Ishikawa (cell line): ENCODE measurements at regions not wholly inside any gene's neighbourhood (a gene's known extent, or its start where the extent isn't known, plus 50 kb on each side); places are given as distances from the start of the nearest gene placed in this dataset.

Source experiments
- CEBPB ChIP-seq: IDR thresholded peaks from 2 replicates; pipeline ENCODE4 v1.6.1; 2012
- CREB1 ChIP-seq: IDR thresholded peaks from 2 replicates; pipeline ENCODE4 v1.6.1; 2012; ENCODE audit warnings: low read depth
- EGR1 ChIP-seq: IDR thresholded peaks from 2 replicates; pipeline ENCODE4 v1.6.1; 2012
- EP300 ChIP-seq: IDR thresholded peaks from 2 replicates; pipeline ENCODE4 v1.6.1; 2012; ENCODE audit warnings: borderline replicate concordance
- FOXM1 ChIP-seq: IDR thresholded peaks from 2 replicates; pipeline ENCODE4 v1.6.1; 2012; ENCODE audit warnings: low read depth, borderline replicate concordance
- MAX ChIP-seq: IDR thresholded peaks from 2 replicates; pipeline ENCODE4 v1.6.1; 2012
- NFIC ChIP-seq: IDR thresholded peaks from 2 replicates; pipeline ENCODE4 v1.6.1; 2012
- RAD21 ChIP-seq: IDR thresholded peaks from 2 replicates; pipeline ENCODE4 v1.6.1; 2012; ENCODE audit warnings: low read depth
- REST ChIP-seq: IDR thresholded peaks from 2 replicates; pipeline ENCODE4 v1.6.1; 2012; ENCODE audit warnings: low read depth, mild to moderate bottlenecking
- TAF1 ChIP-seq: IDR thresholded peaks from 2 replicates; pipeline ENCODE4 v1.6.1; 2012; ENCODE audit warnings: low read depth, mild to moderate bottlenecking
- TCF12 ChIP-seq: IDR thresholded peaks from 2 replicates; pipeline ENCODE4 v1.6.1; 2012; ENCODE audit warnings: low read depth
- TEAD4 ChIP-seq: IDR thresholded peaks from 2 replicates; pipeline ENCODE4 v1.6.1; 2012
- USF1 ChIP-seq: IDR thresholded peaks from 2 replicates; pipeline ENCODE4 v1.6.1; 2012
- YY1 ChIP-seq: IDR thresholded peaks from 2 replicates; pipeline ENCODE4 v1.6.1; 2012; ENCODE audit warnings: low read depth
- ZBTB7A ChIP-seq: IDR thresholded peaks from 2 replicates; pipeline ENCODE4 v1.6.1; 2012; ENCODE audit warnings: low read depth

DNA sequence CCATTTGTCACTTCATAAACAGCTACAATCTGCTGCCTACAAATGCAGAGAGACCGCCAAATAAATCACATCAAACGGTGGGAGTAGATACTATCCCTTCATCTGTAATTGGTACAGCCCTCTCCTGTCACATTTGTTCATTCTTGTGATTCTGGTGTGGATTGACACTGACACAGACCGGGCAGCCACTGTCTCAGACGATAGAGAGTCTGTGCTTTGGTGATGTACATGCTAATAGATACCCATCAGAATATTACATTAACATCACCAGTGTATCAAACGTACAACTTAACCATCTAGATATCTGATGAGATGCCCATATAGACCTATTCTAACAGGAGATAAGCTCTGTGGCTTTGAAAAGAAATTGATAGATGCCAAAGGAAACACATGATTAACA lies 419.7 kb upstream of the ZEB2 start:
- TF ChIP-seq USF1 = no peak

DNA sequence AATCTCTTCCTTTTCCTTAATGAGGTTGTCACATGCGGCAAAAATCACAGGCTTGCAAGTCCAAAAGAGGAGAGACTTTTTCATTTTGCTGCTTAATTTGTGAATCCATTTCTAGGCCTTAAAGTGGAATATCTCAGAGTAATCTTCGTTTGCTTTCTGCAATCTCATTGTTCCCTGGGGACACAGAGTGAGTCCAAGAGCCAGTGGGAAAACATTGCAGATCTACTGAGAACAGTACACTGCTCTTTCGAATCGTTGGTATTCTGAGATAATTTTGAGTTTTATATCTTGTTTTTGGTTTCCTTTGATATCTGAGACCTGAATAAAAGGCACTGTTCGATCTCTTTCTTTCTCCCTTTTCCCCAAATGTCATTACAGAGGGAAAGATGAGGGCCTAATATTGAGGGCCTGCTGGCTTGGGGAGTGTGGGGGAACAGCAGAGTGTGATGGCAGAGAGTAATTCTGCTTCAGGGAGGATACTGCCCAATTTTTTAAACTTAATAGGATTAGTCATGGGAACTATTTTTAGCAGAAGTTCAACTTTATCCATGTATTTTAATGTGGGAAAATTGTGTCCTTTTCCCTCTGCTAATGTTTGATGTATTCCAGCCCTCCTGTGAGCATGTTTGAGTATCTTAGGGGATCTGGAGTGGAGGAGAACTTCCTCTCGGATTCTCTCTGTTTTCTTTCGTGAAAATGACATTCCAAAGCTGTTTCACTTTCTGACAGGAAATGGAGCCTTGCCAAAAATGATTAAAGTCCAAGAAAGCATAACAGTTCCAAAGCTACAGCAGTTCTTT lies 418.2 kb upstream of the ZEB2 start:
- TF ChIP-seq CREB1 (no peak), USF1 (no peak), YY1 (no peak), TEAD4 (no peak), TCF12 (no peak), TAF1 (no peak), RAD21 (no peak), FOXM1 (no peak), EGR1 (no peak)

GRCh38 chr2:144937066-144937465 lies 417.1 kb upstream of the ZEB2 start:
- TF ChIP-seq ZBTB7A (no peak), TAF1 (no peak), YY1 (no peak), CREB1 (no peak), USF1 (no peak), EP300 (no peak), CEBPB (no peak), MAX (no peak), RAD21 (no peak), TEAD4 (no peak), FOXM1 (no peak), REST (no peak), EGR1 (no peak), NFIC (no peak), TCF12 (no peak)

- TF ChIP-seq CREB1 (no peak), EGR1 (no peak), RAD21 (no peak), CEBPB (no peak), REST (no peak)
Measured at GRCh38 chr2:144936442-144936841, 416.5 kb upstream of the ZEB2 start.

- TF ChIP-seq FOXM1 (no peak), RAD21 (no peak), EP300 (no peak), TEAD4 (no peak), ZBTB7A (no peak), EGR1 (no peak), MAX (no peak), CEBPB (no peak), CREB1 (no peak), REST (no peak), NFIC (no peak), USF1 (no peak), TCF12 (no peak)
Measured at GRCh38 chr2:144935736-144936135, 415.8 kb upstream of the ZEB2 start.
